Keratinocyte (primary cell): ENCODE measurements at regions not wholly inside any gene's neighbourhood (a gene's known extent, or its start where the extent isn't known, plus 50 kb on each side); places are given as distances from the start of the nearest gene placed in this dataset.

Experiments used
- DNase-seq: peaks from one replicate; pipeline ENCODE4 v3.0.0-alpha.2; 2011; ENCODE audit warnings: low read depth, missing footprints, low spot score
- FAIRE-seq: peaks from 2 replicates; lab custom pipeline; 2011; peaks lifted over from hg19 to GRCh38; lab: Jason Lieb, UNC
- H2AFZ ChIP-seq: 2 replicates; pipeline ENCODE4 v1.6.0; 2012; ENCODE audit warnings: low read length, control low read depth, inconsistent platforms; ENCODE audit not compliant: control insufficient read depth
- H3K27ac ChIP-seq: 2 replicates; pipeline ENCODE4 v1.5.1; 2011; ENCODE audit warnings: low read length; ENCODE audit not compliant: control insufficient read depth, insufficient read depth
- H3K27me3 ChIP-seq: 3 replicates; pipeline ENCODE4 v1.6.0; 2011; ENCODE audit warnings: low read length; ENCODE audit not compliant: control insufficient read depth, insufficient read depth; ENCODE audit errors: extremely low read depth
- H3K36me3 ChIP-seq, 2 experiments: 2 replicates in 1 of 2; 3 replicates in 1 of 2; pipeline ENCODE4 v1.5.1; 2011; ENCODE audit warnings: low read length in 2 of 2, mild to moderate bottlenecking in 1 of 2; ENCODE audit not compliant: control insufficient read depth in 2 of 2, insufficient read depth in 2 of 2; ENCODE audit errors: extremely low read depth in 1 of 2
- H3K4me1 ChIP-seq: 3 replicates; pipeline ENCODE4 v1.5.1; 2011; ENCODE audit warnings: low read length; ENCODE audit not compliant: control insufficient read depth, insufficient read depth; ENCODE audit errors: extremely low read depth
- H3K4me2 ChIP-seq: 3 replicates; pipeline ENCODE4 v1.6.0; 2011; ENCODE audit warnings: low read depth, low read length; ENCODE audit not compliant: control insufficient read depth, insufficient read depth; ENCODE audit errors: extremely low read depth
- H3K4me3 ChIP-seq, 3 experiments: fragments of 200-600 bp in 1 of 3; sonication (generic) in 1 of 3; 2 replicates in 2 of 3; 3 replicates in 1 of 3; pipeline ENCODE4 v1.5.1; 2011 to 2016; ENCODE audit warnings: low read length in 3 of 3, mild to moderate bottlenecking in 3 of 3, control low read depth in 2 of 3, inconsistent platforms in 1 of 3, low read depth in 1 of 3, mixed read lengths in 1 of 3, mixed run types in 1 of 3, moderate library complexity in 1 of 3; ENCODE audit not compliant: control insufficient read depth in 2 of 3, insufficient read depth in 2 of 3; ENCODE audit errors: extremely low read depth in 1 of 3
- H3K79me2 ChIP-seq: 2 replicates; pipeline ENCODE4 v1.6.0; 2012; ENCODE audit warnings: low read length; ENCODE audit not compliant: control insufficient read depth, insufficient read depth
- H3K9ac ChIP-seq: 3 replicates; pipeline ENCODE4 v1.6.0; 2011; ENCODE audit warnings: low read length; ENCODE audit not compliant: control insufficient read depth, insufficient read depth; ENCODE audit errors: extremely low read depth
- H3K9me1 ChIP-seq: 3 replicates; pipeline ENCODE4 v1.6.0; 2011; ENCODE audit warnings: low read length; ENCODE audit not compliant: control insufficient read depth, insufficient read depth; ENCODE audit errors: extremely low read depth
- H3K9me3 ChIP-seq: 2 replicates; pipeline ENCODE4 v1.5.1; 2012; ENCODE audit warnings: low read depth, low read length; ENCODE audit not compliant: control insufficient read depth
- H4K20me1 ChIP-seq: 3 replicates; pipeline ENCODE4 v1.6.0; 2011; ENCODE audit warnings: low read length; ENCODE audit not compliant: control insufficient read depth, insufficient read depth; ENCODE audit errors: extremely low read depth
- CTCF ChIP-seq, 3 experiments: IDR thresholded peaks in 1 of 3; conservative IDR thresholded peaks in 1 of 3; optimal IDR thresholded peaks in 1 of 3; 2 replicates in 2 of 3; 3 replicates in 1 of 3; pipeline versions ENCODE3 to v1.5.1; 2011; ENCODE audit warnings: low read length in 3 of 3, mild to moderate bottlenecking in 3 of 3, moderate library complexity in 2 of 3, control low read depth in 1 of 3, inconsistent platforms in 1 of 3; ENCODE audit not compliant: insufficient read depth in 2 of 3; ENCODE audit errors: extremely low read depth in 1 of 3
- EZH2 ChIP-seq: IDR thresholded peaks from one replicate; pipeline ENCODE4 v1.6.1; 2012; ENCODE audit warnings: inconsistent platforms, mild to moderate bottlenecking, low read length, moderate library complexity
- dilution Hi-C: fragments of 300-500 bp; cut with MboI; formaldehyde crosslinking; loops from one replicate; pipeline ENCODE4 v1.7.0; 2020; ENCODE audit warnings: low sequenced_read_pairs; ENCODE audit not compliant: extremely low pct_ligation_motif_present

- Histone ChIP-seq H3K27ac (no peak overlapping the region), H3K27me3 (peaks cover 25% of the 10 kb centered on the region)
- DNase-seq: no peak
Measured at GRCh38 chr1:36557041-36558000, 74.6 kb upstream of the CSF3R start.

GRCh38 chr1:36555041-36555440 is 72.3 kb upstream of the CSF3R start:
- H3K27me3 ChIP-seq: peaks cover 30% of the 10 kb centered on the region
- dilution Hi-C loops: no loop called here
- FAIRE-seq: no peak

More at GRCh38 chr1:36557041-36558000, 74.6 kb upstream of the CSF3R start:
- no peaks in the 10 kb centered on the region for H3K9me1 ChIP-seq
- H3K4me1 ChIP-seq: no peaks in the 10 kb centered on the region
- H3K4me2 ChIP-seq: no peak overlapping the region
- H3K9ac ChIP-seq: no peak overlapping the region
- no peak overlapping the region for H3K4me3 ChIP-seq
- dilution Hi-C loops: no loop called here
- H2AFZ ChIP-seq: no peak overlapping the region
- H4K20me1 ChIP-seq: no peaks in the 10 kb centered on the region
- H3K36me3 ChIP-seq: no peaks in the 10 kb centered on the region
- no peak for FAIRE-seq
- H3K79me2 ChIP-seq: no peaks in the 10 kb centered on the region
- H3K9me3 ChIP-seq: no peaks in the 10 kb centered on the region
- TF ChIP-seq CTCF (optimal IDR thresholded peaks at IDR 0.05 in 1 of 3, IDR thresholded peaks at IDR 0.05 in 1 of 3, conservative IDR thresholded peaks at IDR 0.05 in 1 of 3; ENCODE audit: extremely low read depth in 1 of 3, insufficient read depth in 2 of 3, low read length in 3 of 3) (no peak), EZH2 (no peak)

More at GRCh38 chr1:36555041-36555440, 72.3 kb upstream of the CSF3R start:
- Histone ChIP-seq H3K9ac (no peak overlapping the region), H3K27ac (no peak overlapping the region), H3K9me1 (no peaks in the 10 kb centered on the region), H3K4me1 (no peaks in the 10 kb centered on the region), H3K4me3 (no peak overlapping the region), H3K36me3 (no peaks in the 10 kb centered on the region), H3K79me2 (no peaks in the 10 kb centered on the region), H4K20me1 (no peaks in the 10 kb centered on the region), H2AFZ (no peak overlapping the region), H3K4me2 (no peak overlapping the region), H3K9me3 (no peaks in the 10 kb centered on the region)
- no peak for TF ChIP-seq EZH2
- no peak for TF ChIP-seq CTCF (optimal IDR thresholded peaks at IDR 0.05 in 1 of 3, IDR thresholded peaks at IDR 0.05 in 1 of 3, conservative IDR thresholded peaks at IDR 0.05 in 1 of 3; ENCODE audit: extremely low read depth in 1 of 3, insufficient read depth in 2 of 3, low read length in 3 of 3)
- DNase-seq: no peak
